HG02885 (cell line): ENCODE measurements at regions not wholly inside any gene's neighbourhood (a gene's known extent, or its start where the extent isn't known, plus 50 kb on each side); places are given as distances from the start of the nearest gene placed in this dataset.
A peak's percentile ranks its signal among the peaks of the same experiment; 100 is the strongest.
"Not testable (repeated sequence)": the region's sequence is repeated elsewhere in the genome, so short reads cannot be mapped to it uniquely, and the experiment has no call there.

ENCODE experiments used
- ATAC-seq: cut with Tn5 transposase; IDR thresholded peaks from one replicate; pipeline ENCODE4 v1.9.1; 2021; ENCODE audit warnings: mild to moderate bottlenecking; ENCODE audit not compliant: unreplicated experiment, poor library complexity

GRCh38 chr3:152891678-152892077 lies 56.7 kb downstream of the P2RY1 start:
- no peak for ATAC-seq

GRCh38 chr3:152892446-152892845 lies 57.5 kb downstream of the P2RY1 start:
- ATAC-seq = no peak

GRCh38 chr3:152893647-152894046 lies 58.7 kb downstream of the P2RY1 start:
- no peak for ATAC-seq

GRCh38 chr3:152899306-152899705 lies 64.4 kb downstream of the P2RY1 start:
- ATAC-seq = no peak

- ATAC-seq = no peak
These were observed 67.3 kb downstream of the P2RY1 start for GRCh38 chr3:152902141-152902669.

- ATAC-seq = no peak
These were observed 70.7 kb downstream of the P2RY1 start for GRCh38 chr3:152905631-152906030.

GRCh38 chr3:152909180-152909883 lies 74.4 kb downstream of the P2RY1 start:
- no peak for ATAC-seq

- no peak for ATAC-seq
These were observed 75.3 kb downstream of the P2RY1 start for GRCh38 chr3:152910211-152910610.

GRCh38 chr3:152910966-152911365 lies 76.0 kb downstream of the P2RY1 start:
- peak; percentile 43 for ATAC-seq

GRCh38 chr3:152914743-152915142 lies 79.8 kb downstream of the P2RY1 start:
- not testable (repeated sequence) for ATAC-seq

- no peak for ATAC-seq
These were observed 80.8 kb downstream of the P2RY1 start for GRCh38 chr3:152915695-152916094.

GRCh38 chr3:152916753-152917279 lies 81.9 kb downstream of the P2RY1 start:
- ATAC-seq = no peak

- no peak for ATAC-seq
These were observed 86.4 kb downstream of the P2RY1 start for GRCh38 chr3:152921351-152921750.

- no peak for ATAC-seq
These were observed 87.6 kb downstream of the P2RY1 start for GRCh38 chr3:152922554-152922953.

- ATAC-seq = no peak
These were observed 92.2 kb downstream of the P2RY1 start for GRCh38 chr3:152927131-152927530.

- ATAC-seq = no peak
These were observed 95.6 kb downstream of the P2RY1 start for GRCh38 chr3:152930516-152930915.

GRCh38 chr3:152937234-152937633 lies 102.3 kb downstream of the P2RY1 start:
- no peak for ATAC-seq

GRCh38 chr3:152938974-152939636 lies 104.2 kb downstream of the P2RY1 start:
- ATAC-seq = no peak

- no peak for ATAC-seq
These were observed 106.9 kb downstream of the P2RY1 start for GRCh38 chr3:152941859-152942258.

- ATAC-seq = no peak
These were observed 107.4 kb downstream of the P2RY1 start for GRCh38 chr3:152942366-152942765.

- ATAC-seq = no peak
These were observed 108.7 kb downstream of the P2RY1 start for GRCh38 chr3:152943645-152944044.
